ENCODE measurements at regions not wholly inside any gene's neighbourhood (a gene's known extent, or its start where the extent isn't known, plus 50 kb on each side); places are given as distances from the start of the nearest gene placed in this dataset.

DNA sequence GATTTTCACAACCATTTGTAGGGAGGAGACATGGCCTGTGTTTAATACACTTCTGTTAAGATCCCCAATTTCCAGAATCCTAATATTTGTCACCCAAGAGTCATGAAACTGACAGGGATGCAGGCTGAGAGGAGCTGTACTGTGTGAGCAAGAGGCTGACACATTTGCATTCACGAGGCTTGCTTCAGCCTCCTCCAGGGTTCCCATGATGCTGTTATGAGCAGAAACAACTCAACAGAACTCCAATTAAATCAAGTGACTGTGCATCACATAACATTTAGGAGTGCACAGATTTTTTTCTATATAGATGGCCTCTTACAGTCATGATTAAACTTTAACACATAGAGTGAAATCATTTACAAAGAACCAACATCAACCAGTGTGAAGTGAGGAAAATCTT, 292.3 kb upstream of the STT3B start:
- H3K4me1 ChIP-seq (ENCODE audit: control insufficient read depth, low read depth, low read length): no peaks in the 10 kb centered on the region
- no peak overlapping the region for H3K4me3 ChIP-seq (ENCODE audit: low read length)
- no peak overlapping the region for H3K4me2 ChIP-seq (ENCODE audit: low read length)
- H3K79me1 ChIP-seq (ENCODE audit: low read length): no peaks in the 10 kb centered on the region
- H3K27me3 ChIP-seq (ENCODE audit: insufficient read depth, low read length, poor library complexity): no peaks in the 10 kb centered on the region
- no peak overlapping the region for H3K4ac ChIP-seq (ENCODE audit: low read depth, low read length)
- no peak overlapping the region for H2AK5ac ChIP-seq (ENCODE audit: low read length)
- H2BK15ac ChIP-seq (replicated peaks; ENCODE audit: low read depth): no peak overlapping the region
- H4K5ac ChIP-seq (ENCODE audit: low read length): no peak overlapping the region
- no peak overlapping the region for H3K56ac ChIP-seq (ENCODE audit: low read length)
- H3K9ac ChIP-seq (ENCODE audit: low read length): no peak overlapping the region
- no peak overlapping the region for H3K23ac ChIP-seq (ENCODE audit: low read length)
- WGBS (ENCODE audit: extremely low coverage, insufficient coverage, low lambda C conversion rate): no CpG with 5 or more reads among the region's 1 CpG
- no peak overlapping the region for H2BK5ac ChIP-seq (ENCODE audit: low read length)
- H3K36me3 ChIP-seq (ENCODE audit: control insufficient read depth, insufficient read depth, low read length): no peaks in the 10 kb centered on the region
- DNase-seq: no peak
- no peak overlapping the region for H4K8ac ChIP-seq (ENCODE audit: low read depth, low read length)
- no peak overlapping the region for H2BK120ac ChIP-seq (ENCODE audit: low read depth, low read length)
- H3K27ac ChIP-seq (ENCODE audit: low read depth, low read length): no peak overlapping the region
- no peaks in the 10 kb centered on the region for H3K79me2 ChIP-seq (ENCODE audit: control insufficient read depth, insufficient read depth, low read length)
- H3K18ac ChIP-seq (ENCODE audit: low read length): no peak overlapping the region

DNA sequence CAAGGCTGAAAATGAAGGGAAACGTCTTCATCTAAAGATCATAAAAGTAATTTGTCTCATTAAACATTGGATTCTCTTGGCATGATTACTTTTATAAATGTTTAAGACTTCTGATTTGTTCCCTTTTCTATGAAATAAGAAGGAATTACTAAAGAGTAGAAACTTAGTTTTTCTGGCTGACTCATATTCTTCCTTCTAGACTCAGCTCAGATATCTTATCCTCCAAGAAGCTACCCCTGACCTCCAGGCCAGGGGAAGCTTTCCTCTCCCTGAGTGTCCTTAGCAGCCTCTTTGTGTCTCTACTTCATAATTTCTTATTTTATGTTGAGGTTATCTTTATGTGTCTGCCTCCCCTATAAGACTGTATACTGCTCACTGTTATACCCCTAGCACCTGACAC, 291.9 kb upstream of the STT3B start:
- no peak overlapping the region for H2AK5ac ChIP-seq (ENCODE audit: low read length)
- no peaks in the 10 kb centered on the region for H3K79me1 ChIP-seq (ENCODE audit: low read length)
- H2BK120ac ChIP-seq (ENCODE audit: low read depth, low read length): no peak overlapping the region
- H2BK15ac ChIP-seq (replicated peaks; ENCODE audit: low read depth): no peak overlapping the region
- no peak overlapping the region for H2BK5ac ChIP-seq (ENCODE audit: low read length)
- H3K4ac ChIP-seq (ENCODE audit: low read depth, low read length): no peak overlapping the region
- H4K8ac ChIP-seq (ENCODE audit: low read depth, low read length): no peak overlapping the region
- H3K36me3 ChIP-seq (ENCODE audit: control insufficient read depth, insufficient read depth, low read length): no peaks in the 10 kb centered on the region
- no peaks in the 10 kb centered on the region for H3K27me3 ChIP-seq (ENCODE audit: insufficient read depth, low read length, poor library complexity)
- no peak overlapping the region for H3K4me3 ChIP-seq (ENCODE audit: low read length)
- H3K4me1 ChIP-seq (ENCODE audit: control insufficient read depth, low read depth, low read length): no peaks in the 10 kb centered on the region
- H3K56ac ChIP-seq (ENCODE audit: low read length): no peak overlapping the region
- no peak overlapping the region for H3K9ac ChIP-seq (ENCODE audit: low read length)
- no peaks in the 10 kb centered on the region for H3K79me2 ChIP-seq (ENCODE audit: control insufficient read depth, insufficient read depth, low read length)
- DNase-seq: no peak
- whole genome bisulfite sequencing (ENCODE audit: extremely low coverage, insufficient coverage, low lambda C conversion rate): no CpG with 5 or more reads among the region's 1 CpG
- no peak overlapping the region for H4K5ac ChIP-seq (ENCODE audit: low read length)
- H3K4me2 ChIP-seq (ENCODE audit: low read length): no peak overlapping the region
- H3K27ac ChIP-seq (ENCODE audit: low read depth, low read length): no peak overlapping the region
- no peak overlapping the region for H3K23ac ChIP-seq (ENCODE audit: low read length)
- H3K18ac ChIP-seq (ENCODE audit: low read length): no peak overlapping the region

GRCh38 chr3:31241533-31241932, 291.2 kb upstream of the STT3B start:
- H3K4me1 ChIP-seq (ENCODE audit: control insufficient read depth, low read depth, low read length): no peaks in the 10 kb centered on the region
- no peak overlapping the region for H3K4ac ChIP-seq (ENCODE audit: low read depth, low read length)
- no peak overlapping the region for H3K23ac ChIP-seq (ENCODE audit: low read length)
- no peak overlapping the region for H2BK5ac ChIP-seq (ENCODE audit: low read length)
- no peak overlapping the region for H3K9ac ChIP-seq (ENCODE audit: low read length)
- no peak overlapping the region for H3K27ac ChIP-seq (ENCODE audit: low read depth, low read length)
- H3K18ac ChIP-seq (ENCODE audit: low read length): no peak overlapping the region
- DNase-seq: no peak
- H3K79me1 ChIP-seq (ENCODE audit: low read length): no peaks in the 10 kb centered on the region
- WGBS (ENCODE audit: extremely low coverage, insufficient coverage, low lambda C conversion rate): no CpG with 5 or more reads among the region's 3 CpGs
- no peak overlapping the region for H2BK15ac ChIP-seq (replicated peaks; ENCODE audit: low read depth)
- no peak overlapping the region for H4K5ac ChIP-seq (ENCODE audit: low read length)
- no peaks in the 10 kb centered on the region for H3K79me2 ChIP-seq (ENCODE audit: control insufficient read depth, insufficient read depth, low read length)
- no peak overlapping the region for H3K4me3 ChIP-seq (ENCODE audit: low read length)
- H4K8ac ChIP-seq (ENCODE audit: low read depth, low read length): no peak overlapping the region
- H3K36me3 ChIP-seq (ENCODE audit: control insufficient read depth, insufficient read depth, low read length): no peaks in the 10 kb centered on the region
- H3K27me3 ChIP-seq (ENCODE audit: insufficient read depth, low read length, poor library complexity): no peaks in the 10 kb centered on the region
- no peak overlapping the region for H2BK120ac ChIP-seq (ENCODE audit: low read depth, low read length)
- no peak overlapping the region for H3K56ac ChIP-seq (ENCODE audit: low read length)
- H3K4me2 ChIP-seq (ENCODE audit: low read length): no peak overlapping the region
- no peak overlapping the region for H2AK5ac ChIP-seq (ENCODE audit: low read length)

GRCh38 chr3:31242026-31242960, 290.4 kb upstream of the STT3B start:
- Histone ChIP-seq H2BK15ac (replicated peaks; ENCODE audit: low read depth) (no peak overlapping the region), H3K36me3 (ENCODE audit: control insufficient read depth, insufficient read depth, low read length) (no peaks in the 10 kb centered on the region), H3K79me1 (ENCODE audit: low read length) (no peaks in the 10 kb centered on the region), H3K56ac (ENCODE audit: low read length) (no peak overlapping the region), H3K18ac (ENCODE audit: low read length) (no peak overlapping the region), H2BK120ac (ENCODE audit: low read depth, low read length) (no peak overlapping the region), H2AK5ac (ENCODE audit: low read length) (no peak overlapping the region), H3K4ac (ENCODE audit: low read depth, low read length) (no peak overlapping the region), H3K4me3 (ENCODE audit: low read length) (no peak overlapping the region), H4K8ac (ENCODE audit: low read depth, low read length) (no peak overlapping the region), H3K9ac (ENCODE audit: low read length) (no peak overlapping the region), H3K27ac (ENCODE audit: low read depth, low read length) (no peak overlapping the region), H3K79me2 (ENCODE audit: control insufficient read depth, insufficient read depth, low read length) (no peaks in the 10 kb centered on the region), H3K23ac (ENCODE audit: low read length) (no peak overlapping the region), H3K4me1 (ENCODE audit: control insufficient read depth, low read depth, low read length) (no peaks in the 10 kb centered on the region), H3K4me2 (ENCODE audit: low read length) (no peak overlapping the region), H3K27me3 (ENCODE audit: insufficient read depth, low read length, poor library complexity) (no peaks in the 10 kb centered on the region), H4K5ac (ENCODE audit: low read length) (no peak overlapping the region), H2BK5ac (ENCODE audit: low read length) (no peak overlapping the region)
- 100% methylated on average over 1 of the region's 3 CpGs for WGBS (ENCODE audit: extremely low coverage, insufficient coverage, low lambda C conversion rate)
- DNase-seq: no peak

DNA sequence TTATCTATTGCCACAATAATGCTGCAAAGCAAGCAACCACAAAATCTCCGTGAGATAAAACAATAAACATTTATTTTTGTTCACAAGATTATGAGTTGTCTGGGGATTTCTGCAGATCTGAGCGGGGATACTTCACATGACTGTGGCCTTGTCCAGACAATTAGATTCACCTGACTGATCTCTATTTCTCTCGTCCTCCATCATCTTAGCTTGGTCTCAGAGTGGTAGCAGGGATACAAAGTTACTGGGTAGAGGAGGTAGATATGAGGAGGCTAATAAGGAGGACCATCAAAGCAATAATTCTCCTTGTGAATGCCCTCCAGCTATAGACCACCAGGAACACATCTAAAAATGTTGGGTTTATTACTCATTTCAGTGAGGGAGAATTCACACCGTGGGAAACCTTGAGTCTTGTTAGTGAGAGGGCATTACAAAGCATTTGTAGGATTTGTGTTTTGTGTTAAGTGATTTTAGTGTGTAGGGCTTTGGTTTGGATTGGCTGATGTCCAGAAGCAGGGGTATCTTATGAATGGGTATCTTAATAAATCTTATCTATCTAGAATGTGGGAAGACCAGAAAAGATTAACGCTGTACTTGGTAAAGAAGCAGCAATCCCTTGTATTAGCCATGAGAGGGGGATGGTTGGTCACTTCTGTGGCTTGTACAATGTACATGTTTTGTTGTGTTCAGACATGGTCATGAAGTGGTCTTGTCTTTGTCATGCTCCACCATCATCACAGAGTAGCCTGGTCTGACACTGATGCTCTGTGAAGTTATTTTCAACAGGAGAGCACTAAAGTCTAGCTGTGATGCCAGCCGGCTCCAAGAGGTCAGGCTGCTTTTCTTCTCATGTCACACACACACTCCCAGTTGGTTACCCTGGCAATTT, 287.6 kb upstream of the STT3B start:
- Histone ChIP-seq H3K27ac (ENCODE audit: low read depth, low read length) (no peak overlapping the region), H3K4me1 (ENCODE audit: control insufficient read depth, low read depth, low read length) (no peaks in the 10 kb centered on the region), H3K4me2 (ENCODE audit: low read length) (no peak overlapping the region), H2BK5ac (ENCODE audit: low read length) (no peak overlapping the region), H3K79me1 (ENCODE audit: low read length) (no peaks in the 10 kb centered on the region), H3K27me3 (ENCODE audit: insufficient read depth, low read length, poor library complexity) (no peaks in the 10 kb centered on the region), H3K79me2 (ENCODE audit: control insufficient read depth, insufficient read depth, low read length) (no peaks in the 10 kb centered on the region), H2AK5ac (ENCODE audit: low read length) (no peak overlapping the region), H2BK120ac (ENCODE audit: low read depth, low read length) (no peak overlapping the region), H3K56ac (ENCODE audit: low read length) (no peak overlapping the region), H4K5ac (ENCODE audit: low read length) (no peak overlapping the region), H2BK15ac (replicated peaks; ENCODE audit: low read depth) (no peak overlapping the region), H4K8ac (ENCODE audit: low read depth, low read length) (no peak overlapping the region), H3K9ac (ENCODE audit: low read length) (no peak overlapping the region), H3K4ac (ENCODE audit: low read depth, low read length) (no peak overlapping the region), H3K4me3 (ENCODE audit: low read length) (no peak overlapping the region), H3K18ac (ENCODE audit: low read length) (no peak overlapping the region), H3K36me3 (ENCODE audit: control insufficient read depth, insufficient read depth, low read length) (no peaks in the 10 kb centered on the region), H3K23ac (ENCODE audit: low read length) (no peak overlapping the region)
- DNase-seq: no peak
- WGBS (ENCODE audit: extremely low coverage, insufficient coverage, low lambda C conversion rate): no CpG with 5 or more reads among the region's 6 CpGs
